ENCODE measurements at regions not wholly inside any gene's neighbourhood (a gene's known extent, or its start where the extent isn't known, plus 50 kb on each side); places are given as distances from the start of the nearest gene placed in this dataset.

GRCh38 chr15:37165395-37165794, 65.0 kb upstream of the MEIS2 start:
- intact Hi-C loops (cut with DNase I, micrococcal nuclease), result no loop called here
- DNase-seq (no peak), ATAC-seq (no peak)

- DNase-seq, result no peak
- intact Hi-C loops (cut with DNase I, micrococcal nuclease), result no loop called here
- no peak for ATAC-seq
Measured at GRCh38 chr15:37166402-37166801, 66.1 kb upstream of the MEIS2 start.

- DNase-seq (no peak), ATAC-seq (no peak)
- intact Hi-C loops (cut with DNase I, micrococcal nuclease), result no loop called here
Measured at GRCh38 chr15:37181339-37181738, 81.0 kb upstream of the MEIS2 start.

GRCh38 chr15:37199545-37199944, 99.2 kb upstream of the MEIS2 start:
- no peak for DNase-seq
- ATAC-seq, result no peak
- intact Hi-C loops (cut with DNase I, micrococcal nuclease), result no loop called here

DNA sequence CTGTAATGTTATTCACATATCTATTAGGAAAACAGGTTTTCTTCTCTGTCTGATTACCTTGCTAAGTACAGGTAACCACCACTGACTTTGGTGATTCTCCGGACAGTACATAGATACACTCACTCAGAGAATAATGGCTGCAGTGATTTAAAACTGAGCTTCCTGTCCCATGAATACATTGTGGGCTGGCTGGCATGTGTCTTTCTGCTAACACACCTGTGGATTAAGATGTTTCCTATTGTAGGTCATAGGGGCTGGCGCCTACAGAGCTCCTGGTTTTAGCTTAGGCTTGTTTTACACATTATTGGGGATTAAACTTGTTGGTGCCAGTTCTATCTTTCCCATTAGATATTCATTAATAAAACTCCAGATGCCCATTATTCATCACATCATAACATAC, 102.7 kb upstream of the MEIS2 start:
- ATAC-seq (no peak), DNase-seq (no peak)
- intact Hi-C loops (cut with DNase I, micrococcal nuclease), result no loop called here

DNA sequence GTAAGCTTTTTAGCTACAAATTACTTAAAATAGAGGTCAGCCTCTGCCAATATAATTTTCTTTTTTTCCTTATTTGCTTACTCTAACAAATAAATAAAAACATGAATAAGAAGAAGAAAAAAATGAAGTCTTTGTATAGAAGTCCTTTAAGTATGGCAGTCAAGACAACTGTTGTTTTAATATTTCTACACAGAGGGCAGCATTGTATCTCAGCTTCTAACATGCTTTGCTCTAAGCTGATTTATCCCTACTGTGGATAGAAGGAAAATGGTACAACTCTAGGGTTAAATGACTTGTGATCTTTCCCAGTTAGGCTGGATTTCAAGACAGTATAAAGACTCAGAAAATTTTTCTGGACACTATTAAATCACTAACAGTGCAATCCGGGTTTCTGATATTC, 104.3 kb upstream of the MEIS2 start:
- DNase-seq, result no peak
- no peak for ATAC-seq
- intact Hi-C loops (cut with DNase I, micrococcal nuclease), result no loop called here

DNA sequence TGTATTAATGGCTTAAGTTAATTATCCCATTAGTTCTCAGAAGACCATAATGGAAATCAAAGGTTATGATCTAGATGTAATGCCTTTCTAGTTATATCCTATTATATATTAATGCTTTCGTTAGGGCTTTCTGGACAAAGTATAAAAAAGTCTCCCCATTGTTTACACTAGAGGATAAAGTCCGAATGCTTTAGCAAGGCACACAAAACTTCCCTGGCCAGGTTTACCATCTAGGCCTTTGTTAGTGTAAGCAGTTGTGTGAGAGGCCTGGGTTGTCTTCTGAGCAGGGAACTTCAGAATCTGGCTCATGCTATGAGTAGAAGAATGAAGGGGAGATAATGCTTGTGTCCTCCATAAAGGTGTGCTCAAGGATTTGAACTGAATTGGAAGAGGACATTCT, 106.3 kb upstream of the MEIS2 start:
- DNase-seq (no peak), ATAC-seq (no peak)
- intact Hi-C loops (cut with DNase I, micrococcal nuclease), result no loop called here

- DNase-seq, result no peak
- no peak for ATAC-seq
- intact Hi-C loops (cut with DNase I, micrococcal nuclease), result no loop called here
Measured at GRCh38 chr15:37208146-37209040, 108.0 kb upstream of the MEIS2 start.

DNA sequence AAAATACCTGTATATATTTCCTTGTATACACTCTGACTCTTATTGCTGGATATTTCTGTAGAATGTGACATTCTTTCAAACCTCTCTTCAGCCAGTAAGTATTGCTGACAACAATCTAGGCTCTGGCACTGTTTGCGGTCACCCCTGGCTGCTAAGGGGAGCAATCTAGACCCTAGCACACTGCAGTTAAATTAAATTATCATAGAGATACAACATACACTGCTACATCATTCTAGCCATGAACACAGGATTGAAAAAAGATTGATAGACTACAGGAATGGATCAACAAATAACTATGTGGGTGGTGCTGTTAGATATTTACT, 108.7 kb upstream of the MEIS2 start:
- DNase-seq (no peak), ATAC-seq (no peak)
- intact Hi-C loops (cut with DNase I, micrococcal nuclease), result no loop called here

DNA sequence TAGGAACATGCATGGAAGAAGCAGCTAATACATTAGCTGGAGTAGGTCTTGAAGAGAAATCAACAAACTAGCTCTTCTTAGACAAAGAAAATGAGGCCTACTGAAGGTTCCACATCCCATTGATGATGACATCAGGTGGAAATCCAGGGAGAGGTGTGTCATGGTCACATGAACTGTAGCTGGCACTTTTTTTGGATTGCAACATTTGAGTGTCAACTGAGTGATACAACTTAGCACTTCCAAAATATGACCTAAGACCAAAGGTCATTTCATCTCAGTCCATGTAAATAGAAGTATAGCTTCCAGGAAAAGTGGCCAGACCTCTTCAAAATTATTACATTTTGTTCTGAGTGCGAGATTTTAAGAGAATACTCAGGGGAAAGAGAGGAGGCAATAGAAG, 117.2 kb upstream of the MEIS2 start:
- intact Hi-C loops (cut with DNase I, micrococcal nuclease), result no loop called here
- no peak for DNase-seq
- ATAC-seq, result no peak

DNA sequence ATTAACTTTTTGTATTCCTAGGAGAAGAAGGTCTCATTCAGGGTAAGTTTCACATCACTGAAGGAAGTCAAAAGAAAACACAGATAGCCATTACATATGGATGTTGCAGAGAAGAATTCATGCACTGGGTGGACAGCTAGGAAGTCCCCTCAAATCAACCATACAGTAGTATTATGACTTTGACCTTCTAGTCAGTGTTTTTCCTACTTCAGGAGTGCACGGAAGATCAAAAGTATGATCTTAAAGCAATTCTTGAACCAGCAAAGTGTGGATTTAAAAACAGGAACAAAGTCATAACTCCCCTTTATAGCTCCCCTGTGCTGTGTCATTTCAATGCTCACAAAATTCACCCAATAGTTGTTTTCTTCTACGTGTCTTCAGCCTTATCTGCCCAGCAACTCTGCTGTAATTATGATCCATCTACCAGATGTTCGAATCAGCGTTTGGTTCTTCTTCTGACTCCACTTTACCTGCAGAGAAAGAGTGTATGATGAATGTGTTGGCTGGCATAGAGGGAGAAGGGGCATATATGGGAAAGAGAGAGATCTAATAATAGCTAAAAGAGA, 118.1 kb upstream of the MEIS2 start:
- DNase-seq (no peak), ATAC-seq (no peak)
- intact Hi-C loops (cut with DNase I, micrococcal nuclease), result no loop called here

DNA sequence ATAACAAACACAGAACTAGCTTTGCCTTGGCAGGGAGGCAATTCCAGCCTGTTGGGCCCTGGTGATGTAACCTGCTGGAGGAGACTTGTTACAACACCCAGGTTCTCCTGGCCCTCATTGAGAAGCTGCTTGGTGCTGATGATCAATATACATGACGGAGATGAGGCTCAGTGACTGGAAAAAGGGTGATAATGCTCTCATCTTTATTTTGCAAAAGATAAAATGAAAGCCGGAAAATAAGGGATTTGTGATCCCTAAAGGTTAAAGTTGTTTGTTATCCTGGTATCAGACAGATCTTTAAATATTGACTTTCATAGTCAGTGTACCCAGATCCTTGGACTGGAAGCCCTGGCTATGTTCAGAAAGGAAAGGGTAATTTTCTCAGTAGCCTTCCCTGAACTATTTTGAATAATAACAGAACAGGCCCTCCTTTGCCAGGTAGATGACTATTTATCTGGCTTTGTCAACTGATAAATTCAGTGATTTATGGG, 118.9 kb upstream of the MEIS2 start:
- intact Hi-C loops (cut with DNase I, micrococcal nuclease), result no loop called here
- no peak for DNase-seq
- no peak for ATAC-seq

GRCh38 chr15:37220949-37221670, 120.8 kb upstream of the MEIS2 start:
- intact Hi-C loops (cut with DNase I, micrococcal nuclease), result no loop called here
- ATAC-seq, result no peak
- DNase-seq, result no peak

GRCh38 chr15:37221671-37222145, 121.4 kb upstream of the MEIS2 start:
- DNase-seq (no peak), ATAC-seq (no peak)
- intact Hi-C loops (cut with DNase I, micrococcal nuclease), result no loop called here

DNA sequence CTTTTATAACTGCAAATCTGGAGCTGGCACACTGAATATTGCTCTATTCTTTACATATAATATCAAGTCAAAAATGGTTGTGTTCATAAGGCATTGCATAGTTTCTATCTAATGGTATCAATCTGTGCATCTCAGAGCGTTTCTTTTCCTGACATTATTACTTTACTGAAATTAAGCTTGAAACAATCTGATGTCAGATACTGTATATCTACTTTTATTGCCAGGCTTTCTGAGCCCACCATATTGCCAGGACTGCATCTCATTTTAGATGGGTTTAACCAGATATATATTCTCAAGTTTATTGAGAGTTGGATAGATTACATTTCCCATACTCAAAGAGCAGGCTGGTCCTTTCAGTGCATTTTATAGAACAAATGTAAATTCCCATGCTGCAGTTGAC, 122.7 kb upstream of the MEIS2 start:
- ATAC-seq (no peak), DNase-seq (no peak)
- intact Hi-C loops (cut with DNase I, micrococcal nuclease), result no loop called here

DNA sequence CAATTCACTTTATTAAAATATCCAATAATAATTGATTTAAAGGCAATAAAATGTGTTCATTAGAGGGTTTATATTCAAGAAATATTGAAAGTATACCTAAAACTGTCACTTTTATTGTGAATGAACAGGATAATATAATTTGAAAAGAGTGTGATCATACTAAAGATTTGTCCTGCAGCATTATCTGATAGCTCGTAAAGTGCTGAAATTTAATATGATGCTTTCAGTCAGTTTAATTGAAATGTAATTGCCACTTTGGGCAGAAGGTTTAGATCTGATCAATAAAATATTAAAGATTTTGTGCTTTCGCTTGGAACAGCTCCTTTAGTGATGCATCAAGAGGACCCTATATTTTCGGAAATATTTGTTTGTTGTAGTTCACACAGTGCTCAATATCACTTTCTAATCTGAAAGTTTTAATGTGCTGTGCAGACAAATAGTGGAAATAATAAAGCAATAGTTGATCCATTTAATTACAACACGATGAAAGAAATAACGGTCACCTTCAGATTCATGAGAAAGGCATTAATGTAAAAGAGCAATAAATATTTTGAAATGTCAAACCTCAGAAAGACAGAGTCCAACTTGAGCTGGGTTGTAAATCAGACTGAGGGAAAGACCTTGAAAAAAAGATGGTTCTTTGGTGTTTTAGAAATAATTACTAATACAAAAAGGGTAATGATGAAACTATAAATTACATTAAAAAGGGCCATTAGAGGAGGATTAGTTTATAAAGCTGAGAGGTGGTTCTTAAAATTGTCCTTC, 129.7 kb upstream of the MEIS2 start:
- intact Hi-C loops (cut with DNase I, micrococcal nuclease), result no loop called here

GRCh38 chr15:37245358-37245757, 145.0 kb upstream of the MEIS2 start:
- ATAC-seq, result no peak
- intact Hi-C loops (cut with DNase I, micrococcal nuclease), result no loop called here

More for the DNA sequence above, 129.7 kb upstream of the MEIS2 start:
- ATAC-seq (no peak), DNase-seq (no peak)

DNA sequence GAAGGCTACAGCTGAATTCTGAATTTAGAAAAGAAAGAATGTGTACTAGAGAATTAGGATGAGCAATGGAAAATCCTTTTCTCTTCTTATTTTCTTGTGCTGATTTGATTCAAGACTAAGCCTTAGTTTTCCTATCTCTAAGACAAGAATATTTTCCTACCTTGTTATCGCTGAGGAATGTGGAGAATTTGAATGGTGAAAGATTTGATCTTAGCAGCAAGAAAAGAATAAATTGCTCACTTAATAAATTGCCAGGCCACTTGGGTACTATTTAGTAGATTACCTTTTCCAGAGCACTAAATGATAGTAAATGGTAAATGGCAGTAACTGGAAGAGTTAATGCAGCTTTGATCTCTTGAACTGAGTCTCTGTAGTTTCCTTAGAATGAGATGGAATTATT, 145.7 kb upstream of the MEIS2 start:
- ATAC-seq (no peak), DNase-seq (no peak)
- intact Hi-C loops (cut with DNase I, micrococcal nuclease), result no loop called here

More at GRCh38 chr15:37245358-37245757, 145.0 kb upstream of the MEIS2 start:
- DNase-seq, result no peak

DNA sequence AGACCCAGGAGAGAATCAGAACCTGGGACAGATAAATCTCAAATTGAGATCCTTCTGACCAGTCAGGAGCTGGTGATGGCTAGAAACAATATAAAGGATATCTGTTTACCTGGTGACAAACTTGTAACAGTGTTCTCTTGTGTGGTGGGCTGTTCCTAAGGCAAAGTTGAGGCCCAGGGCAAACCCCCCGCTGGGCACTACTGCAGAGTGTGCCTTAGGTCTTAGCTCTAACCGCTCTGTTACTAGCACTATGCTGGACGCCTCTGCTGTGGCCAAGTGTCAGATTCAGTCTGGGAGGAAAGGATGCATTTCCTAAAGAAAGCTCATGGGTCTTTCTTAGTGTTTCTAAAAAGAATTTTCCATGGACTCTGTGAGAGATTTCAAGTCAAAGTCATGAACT, 146.5 kb upstream of the MEIS2 start:
- DNase-seq (no peak), ATAC-seq (no peak)
- intact Hi-C loops (cut with DNase I, micrococcal nuclease), result no loop called here

Data from left colon (tissue), 2 donors.